ENCODE measurements at regions not wholly inside any gene's neighbourhood (a gene's known extent, or its start where the extent isn't known, plus 50 kb on each side); places are given as distances from the start of the nearest gene placed in this dataset.
"Not testable (repeated sequence)": the region's sequence is repeated elsewhere in the genome, so short reads cannot be mapped to it uniquely, and the experiment has no call there.

DNA sequence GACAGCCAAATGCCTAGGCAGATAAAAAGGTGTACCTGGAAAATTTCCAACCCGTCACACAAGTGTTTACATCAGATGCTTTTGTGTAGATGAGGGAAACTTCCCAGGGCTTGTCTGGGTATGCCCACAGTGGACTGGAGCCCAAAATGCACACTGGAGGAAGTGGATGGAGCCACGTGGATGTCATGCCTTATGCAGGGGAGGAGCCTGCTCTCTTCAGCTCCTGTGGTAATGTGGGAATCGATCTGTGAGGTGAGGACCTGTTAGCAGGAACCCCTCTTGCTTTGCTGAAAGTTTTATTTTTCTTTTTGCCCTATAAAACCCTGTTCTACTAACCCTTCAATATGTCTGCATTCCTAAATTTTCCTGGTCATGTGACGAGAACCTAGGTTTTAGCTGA is 439.2 kb upstream of the CDH9 start:
- no peak for DNase-seq (ENCODE audit: low spot score)

DNA sequence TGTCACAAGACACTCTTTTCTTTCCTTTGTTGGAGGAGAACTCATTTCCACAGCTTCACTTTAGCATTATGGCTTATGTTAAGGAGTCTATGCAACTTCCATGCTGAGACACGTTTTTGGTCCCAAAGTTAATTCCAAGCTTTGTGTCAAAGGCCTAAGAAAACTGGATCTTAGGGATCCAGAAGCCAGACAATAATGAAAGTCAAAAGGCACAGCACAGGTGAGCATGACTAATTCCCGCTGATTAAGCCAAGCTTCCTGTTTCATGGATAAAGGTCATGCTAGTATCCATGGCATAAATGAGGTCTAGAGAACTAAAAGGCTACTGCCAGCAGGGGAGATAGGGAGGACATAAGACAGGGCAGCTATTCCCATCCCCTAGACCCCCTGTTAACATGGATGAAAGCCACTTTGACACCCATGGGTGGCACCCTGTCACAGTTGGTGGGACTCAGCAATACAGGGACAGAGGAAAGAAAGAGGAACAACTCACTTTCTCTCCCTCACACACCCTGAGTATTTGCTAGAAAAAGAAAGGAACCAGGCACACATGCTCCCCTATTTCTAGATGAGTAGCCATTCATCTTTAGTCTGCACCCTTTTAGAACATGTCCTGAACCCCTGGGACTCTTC is 438.1 kb upstream of the CDH9 start:
- no peak for DNase-seq (ENCODE audit: low spot score)

DNA sequence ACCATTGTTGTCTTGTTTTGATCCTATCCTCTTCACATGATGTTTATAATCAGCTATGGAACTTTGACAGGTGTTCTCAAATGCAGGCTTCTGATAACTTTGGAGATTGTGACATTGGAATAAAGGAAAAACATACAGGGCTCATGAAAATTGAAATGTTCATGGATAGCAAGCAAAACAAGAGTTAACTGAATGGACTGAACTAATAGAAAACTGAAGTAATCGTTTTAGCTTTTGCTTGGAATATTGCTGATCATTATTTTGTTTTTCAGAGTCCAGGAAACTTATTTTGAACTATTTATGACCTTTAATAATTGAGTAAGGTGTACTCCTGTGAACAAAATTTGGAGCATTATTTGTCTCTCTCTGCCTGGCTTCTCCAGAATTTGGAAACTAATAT is 436.7 kb upstream of the CDH9 start:
- DNase-seq (ENCODE audit: low spot score), result no peak

DNA sequence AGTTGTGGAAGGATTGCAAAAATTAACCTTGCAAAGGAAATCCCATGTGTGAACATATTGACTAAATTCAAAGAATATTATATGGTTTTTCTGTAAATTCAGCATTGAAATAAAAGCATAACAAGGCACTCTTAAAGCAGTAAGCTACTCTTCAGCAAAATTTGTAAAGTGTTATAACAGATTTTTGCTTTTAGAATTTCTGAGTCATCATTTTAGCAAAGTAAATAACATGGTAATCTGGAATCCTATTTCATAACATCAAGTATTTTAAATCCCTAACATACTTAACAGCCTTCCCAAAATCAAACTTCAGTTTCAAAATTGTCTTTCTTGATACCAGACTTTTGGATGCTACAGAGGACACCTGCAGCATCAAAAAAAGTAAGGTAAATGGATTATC is 436.0 kb upstream of the CDH9 start:
- no peak for DNase-seq (ENCODE audit: low spot score)

DNA sequence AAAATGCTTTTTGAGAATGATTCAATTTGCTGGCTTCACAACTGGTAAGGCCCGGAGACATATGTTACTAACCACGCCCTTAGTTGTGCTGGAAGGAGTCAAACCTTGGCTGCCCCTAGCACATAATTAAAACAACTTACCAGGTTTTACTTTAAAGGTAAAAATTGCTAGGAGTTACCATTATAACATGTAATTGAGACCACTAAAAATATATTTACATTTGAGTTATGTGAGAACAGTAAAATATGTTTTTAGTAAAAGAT is 435.6 kb upstream of the CDH9 start:
- DNase-seq (ENCODE audit: low spot score), result no peak

DNA sequence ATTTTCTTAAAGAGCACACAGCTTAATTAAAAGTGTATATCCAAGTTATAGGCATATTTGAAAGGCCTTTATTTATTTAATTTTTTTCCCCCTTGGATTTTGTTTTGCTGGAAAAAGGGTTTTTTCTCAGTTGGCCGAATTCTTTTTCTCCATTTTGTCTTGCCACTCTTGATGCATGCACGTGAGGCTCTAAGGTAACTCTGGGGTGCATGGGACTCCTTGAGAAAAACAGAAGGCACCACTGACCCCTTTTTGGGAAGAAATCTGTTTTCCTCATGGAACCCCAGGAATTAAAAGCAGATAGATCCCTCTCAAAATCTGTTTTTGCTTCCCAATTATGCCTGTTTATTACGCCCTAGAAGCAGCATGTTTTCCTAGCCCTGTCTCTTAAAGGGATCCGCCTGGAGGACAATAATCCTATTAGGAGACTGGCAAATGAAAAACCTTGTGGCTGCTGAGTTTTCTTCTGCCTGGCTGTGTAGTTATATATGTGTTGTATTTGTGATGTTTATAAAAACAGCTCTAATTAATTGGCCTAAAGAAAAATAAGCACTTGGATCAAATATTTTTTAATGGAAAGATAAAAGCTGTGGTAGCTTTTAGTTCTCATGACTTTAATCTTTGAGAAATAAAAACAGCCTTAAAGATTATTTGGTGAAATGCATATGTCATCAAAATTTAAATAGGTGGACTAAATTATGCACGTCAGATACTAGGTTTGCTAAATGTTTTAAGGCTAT is 435.1 kb upstream of the CDH9 start:
- no peak for DNase-seq (ENCODE audit: low spot score)

DNA sequence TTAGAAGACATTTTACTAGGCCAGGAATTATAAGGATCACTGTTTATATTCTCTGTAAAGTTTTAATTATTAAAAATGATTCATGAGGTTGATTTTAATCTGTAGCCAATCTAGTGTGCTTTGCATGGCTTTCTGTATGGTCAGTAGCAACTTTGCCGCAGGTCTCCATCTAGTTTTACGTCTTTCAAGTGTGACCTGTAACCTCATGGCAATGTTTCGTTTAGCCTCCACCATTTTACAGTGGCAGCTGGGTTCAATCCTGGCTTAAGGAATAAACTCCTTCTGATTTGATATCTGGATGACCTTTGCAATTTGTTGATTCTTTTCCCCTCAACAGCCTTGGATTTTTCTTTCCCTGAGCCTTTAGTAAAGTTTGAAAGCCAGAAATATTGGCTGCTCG is 434.5 kb upstream of the CDH9 start:
- DNase-seq (ENCODE audit: low spot score), result no peak

DNA sequence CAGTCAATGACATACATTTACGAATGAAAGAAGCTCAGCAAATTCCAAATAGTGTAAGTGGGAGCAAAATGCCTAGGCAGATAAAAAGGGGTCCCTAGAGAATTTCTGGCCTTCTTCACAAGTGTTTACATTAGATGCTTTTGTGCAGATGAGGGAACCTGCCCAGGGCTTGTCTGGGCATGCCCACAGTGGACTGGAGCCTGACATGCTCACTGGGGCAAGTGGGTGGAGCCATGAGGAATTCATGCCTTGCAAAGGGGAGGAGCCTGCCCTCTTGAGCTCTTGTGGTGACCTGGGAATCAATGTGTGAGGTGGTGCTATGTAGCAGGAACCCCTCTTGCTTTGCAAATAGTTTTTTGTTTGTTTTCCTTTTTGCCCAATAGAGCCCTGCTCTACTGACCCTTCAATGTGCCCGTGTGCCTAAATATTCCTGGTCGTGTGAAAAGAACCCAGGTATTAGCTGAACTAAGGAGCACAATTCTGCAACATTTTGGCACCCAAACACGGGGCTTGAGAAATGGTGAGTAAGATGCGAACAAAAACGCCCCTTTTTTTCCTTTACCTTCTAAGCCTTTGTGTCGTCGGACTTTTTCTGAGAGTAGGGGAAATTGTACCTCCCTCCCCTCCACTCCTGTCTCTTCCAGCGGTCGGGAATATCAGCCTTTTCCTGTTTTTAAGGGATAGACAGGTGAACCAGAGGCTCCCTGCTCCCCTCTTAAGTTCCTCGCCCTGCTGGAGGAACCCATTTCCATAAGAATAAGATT is 433.8 kb upstream of the CDH9 start:
- DNase-seq (ENCODE audit: low spot score), result peak; percentile 51

DNA sequence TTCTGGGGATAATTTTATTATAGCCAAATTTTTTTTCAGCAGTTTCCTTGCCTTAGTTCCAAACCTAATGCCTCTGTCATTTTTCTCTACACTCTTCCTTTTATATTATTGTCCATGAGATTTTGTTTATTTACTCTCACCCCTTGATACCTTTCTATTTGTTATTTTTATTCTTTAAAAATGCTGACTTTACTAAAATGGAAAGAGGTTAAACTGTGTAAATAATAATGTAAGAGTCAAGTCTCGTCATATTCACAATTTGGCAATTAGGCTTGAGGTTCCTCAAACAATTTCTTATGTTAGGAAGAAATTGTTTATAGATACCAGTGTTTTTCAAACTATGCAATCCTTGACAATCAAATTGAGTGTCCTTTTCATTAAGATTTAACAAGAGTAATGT is 428.6 kb upstream of the CDH9 start:
- no peak for DNase-seq (ENCODE audit: low spot score)

DNA sequence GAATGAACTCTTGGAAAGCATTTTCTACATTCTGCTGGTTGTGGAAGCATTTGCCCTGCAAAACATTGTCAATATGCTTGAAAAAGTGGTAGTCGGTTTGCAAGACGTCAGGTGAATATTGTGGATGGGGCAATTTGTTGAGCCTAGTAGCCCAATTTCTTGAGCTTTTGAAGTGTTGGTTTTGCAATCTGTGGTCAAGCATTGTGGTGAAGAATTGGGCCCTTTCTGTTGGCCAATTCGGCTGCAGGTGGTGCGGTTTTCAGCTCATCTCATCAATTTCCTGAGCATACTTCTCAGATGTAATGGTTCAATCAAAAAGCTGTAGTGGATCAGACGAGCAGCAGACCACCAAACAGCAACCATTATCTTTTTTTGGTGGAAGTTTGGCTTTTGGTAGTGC is 426.8 kb upstream of the CDH9 start:
- no peak for DNase-seq (ENCODE audit: low spot score)

GRCh38 chr5:27463446-27464149 is 425.2 kb upstream of the CDH9 start:
- DNase-seq (ENCODE audit: low spot score), result no peak

GRCh38 chr5:27462936-27463335 is 424.6 kb upstream of the CDH9 start:
- DNase-seq (ENCODE audit: low spot score), result no peak

DNA sequence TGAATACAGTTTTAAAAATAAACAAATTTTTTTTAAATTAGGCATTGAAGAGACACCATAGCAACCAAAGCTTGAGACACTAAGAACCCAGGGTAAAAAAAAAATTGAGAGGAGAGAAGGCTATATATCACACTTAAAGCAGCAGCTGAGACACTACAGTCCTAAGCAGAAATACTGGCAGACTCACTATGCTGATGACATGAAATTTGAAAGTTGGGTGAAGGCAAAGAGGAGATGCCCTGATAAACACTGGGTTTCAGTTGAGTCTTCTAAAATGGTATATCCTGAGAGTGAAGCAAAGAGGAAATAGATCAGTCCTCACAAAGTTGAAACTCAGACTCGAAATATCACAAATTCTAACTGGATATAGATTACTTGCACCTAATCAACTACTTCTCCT is 419.9 kb upstream of the CDH9 start:
- DNase-seq (ENCODE audit: low spot score), result no peak

DNA sequence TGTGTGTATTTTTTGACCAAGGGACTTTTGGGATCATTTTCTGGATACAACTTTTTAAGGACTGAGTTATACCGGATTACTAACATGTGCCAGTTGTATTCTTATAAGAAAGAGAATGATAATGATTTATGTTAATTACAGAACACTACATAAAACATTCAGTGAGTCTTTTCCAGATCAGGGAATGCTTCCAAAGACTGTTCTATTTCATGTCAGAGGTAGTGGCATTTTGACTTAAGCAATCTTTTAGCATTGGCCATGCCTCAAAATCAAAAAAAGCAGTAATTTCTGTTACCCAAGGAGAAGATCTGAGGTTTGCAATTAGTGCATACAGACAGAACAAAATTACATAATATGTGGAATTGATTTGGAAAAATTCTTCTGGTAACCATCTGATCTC is 413.0 kb upstream of the CDH9 start:
- DNase-seq (ENCODE audit: low spot score), result no peak

- DNase-seq (ENCODE audit: low spot score), result no peak
Measured at GRCh38 chr5:27450607-27451006, 412.2 kb upstream of the CDH9 start.

- DNase-seq (ENCODE audit: low spot score), result not testable (repeated sequence)
Measured at GRCh38 chr5:27439383-27439782, 401.0 kb upstream of the CDH9 start.

- DNase-seq (ENCODE audit: low spot score), result no peak
Measured at GRCh38 chr5:27437594-27438200, 399.3 kb upstream of the CDH9 start.

DNA sequence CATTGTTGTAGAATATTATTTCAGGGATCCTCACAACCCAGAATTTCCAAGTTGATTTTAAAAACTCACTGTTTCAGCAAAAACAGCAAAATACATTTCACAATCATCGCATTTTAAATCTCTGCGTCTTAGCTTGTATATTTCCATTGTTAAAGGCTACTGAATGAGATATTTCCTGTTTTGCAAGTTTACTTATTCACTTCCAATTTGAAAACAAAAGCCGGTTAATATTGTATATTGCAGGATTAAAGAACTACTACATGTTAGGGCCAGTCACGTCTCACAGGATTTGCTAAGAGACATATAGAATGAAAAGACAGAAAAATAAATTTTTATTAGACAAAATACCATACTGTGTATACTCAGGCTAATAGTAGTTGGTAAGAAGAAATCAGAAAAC is 395.9 kb upstream of the CDH9 start:
- DNase-seq (ENCODE audit: low spot score), result no peak

DNA sequence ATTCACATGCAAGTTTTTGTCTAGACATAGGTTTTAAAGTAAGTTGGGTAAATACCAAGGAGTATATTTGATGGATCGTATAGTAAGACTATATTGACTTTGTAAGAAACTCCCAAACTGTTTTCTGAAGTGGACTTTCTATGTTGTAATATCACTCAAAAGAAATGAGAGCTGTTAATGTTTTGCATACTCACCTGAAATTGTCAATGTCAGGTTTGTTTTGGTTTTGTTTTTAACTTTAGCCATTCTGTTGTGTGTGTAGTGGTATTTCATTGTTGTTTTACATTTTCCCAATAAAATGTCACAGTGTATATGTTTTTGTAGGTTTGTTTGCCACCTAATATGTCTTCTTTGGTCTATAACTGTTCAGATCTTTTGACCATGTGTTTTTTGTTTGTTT is 375.7 kb upstream of the CDH9 start:
- no peak for DNase-seq (ENCODE audit: low spot score)

DNA sequence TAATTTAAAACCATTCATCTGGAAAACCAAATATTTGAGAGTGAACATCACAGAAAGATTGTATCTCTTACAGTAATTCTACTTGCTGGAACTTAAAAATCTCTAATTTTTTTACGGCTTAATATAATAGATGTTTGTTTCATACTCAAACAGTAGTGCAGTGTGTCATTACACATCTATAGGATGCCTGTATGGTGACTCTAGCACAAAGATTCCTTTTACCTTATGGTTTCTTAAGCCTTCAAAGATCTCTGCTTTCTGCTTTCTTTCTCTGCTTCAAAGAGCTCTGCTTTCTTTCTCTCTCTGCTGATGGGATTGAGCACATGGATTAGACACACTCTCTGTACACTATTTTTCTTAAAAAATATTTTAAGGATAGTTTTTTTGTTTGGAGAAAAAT is 374.0 kb upstream of the CDH9 start:
- no peak for DNase-seq (ENCODE audit: low spot score)

- no peak for DNase-seq (ENCODE audit: low spot score)
Measured at GRCh38 chr5:27406020-27406419, 367.6 kb upstream of the CDH9 start.

DNA sequence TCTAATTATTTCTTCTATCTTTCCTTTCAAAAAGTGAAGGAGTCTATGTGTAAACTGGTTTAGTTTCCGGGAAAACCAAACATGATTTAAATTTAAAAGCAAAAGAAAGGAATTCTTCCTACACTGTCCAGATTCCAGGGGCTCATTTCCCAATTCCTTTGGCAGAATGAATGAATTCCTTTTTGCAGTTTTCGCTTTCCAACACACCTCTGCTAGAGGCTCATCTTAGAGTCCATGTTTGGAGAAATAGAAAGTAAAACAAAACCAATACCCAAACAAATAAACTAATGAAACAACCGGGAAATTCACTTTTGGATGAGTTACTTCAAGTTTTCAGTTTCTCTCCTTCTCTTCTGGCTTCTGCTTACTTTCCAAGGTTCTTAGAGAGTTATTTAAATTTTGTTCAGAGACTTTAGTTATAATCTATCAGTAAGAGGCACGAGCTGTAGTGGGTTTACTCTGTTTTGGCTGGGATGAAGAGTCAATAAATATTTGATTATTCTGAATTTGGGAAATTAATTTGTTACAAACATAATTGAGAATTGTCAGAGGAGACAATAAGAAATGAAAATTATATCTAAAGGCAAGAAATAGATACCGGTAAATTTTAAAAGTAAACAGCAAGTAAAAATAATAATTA is 365.0 kb upstream of the CDH9 start:
- DNase-seq (ENCODE audit: low spot score), result no peak
